H9 (cell line): ENCODE measurements at regions not wholly inside any gene's neighbourhood (a gene's known extent, or its start where the extent isn't known, plus 50 kb on each side); places are given as distances from the start of the nearest gene placed in this dataset.

Source experiments
- DNase-seq: peaks from one replicate; pipeline ENCODE4 v3.0.0-alpha.2; 2017
- H2AFZ ChIP-seq: one replicate; pipeline ENCODE4 v1.6.1; 2013; ENCODE audit warnings: mild to moderate bottlenecking, low read length, control low read depth, moderate library complexity
- H2AK5ac ChIP-seq: 2 replicates; pipeline ENCODE4 v1.6.1; 2013; ENCODE audit warnings: low read length, control low read depth, mixed read lengths; ENCODE audit not compliant: insufficient read length
- H2BK120ac ChIP-seq: one replicate; pipeline ENCODE4 v1.6.1; 2013; ENCODE audit warnings: low read depth, mild to moderate bottlenecking, low read length, control low read depth, inconsistent platforms; ENCODE audit not compliant: poor library complexity, severe bottlenecking
- H2BK12ac ChIP-seq: 2 replicates; pipeline ENCODE4 v1.6.1; 2013; ENCODE audit warnings: low read length, control low read depth, mixed read lengths, low read depth; ENCODE audit not compliant: insufficient read length
- H2BK15ac ChIP-seq: 2 replicates; pipeline ENCODE4 v1.6.1; 2013; ENCODE audit warnings: low read depth, low read length, control low read depth
- H2BK20ac ChIP-seq: one replicate; pipeline ENCODE4 v1.6.1; 2013; ENCODE audit warnings: low read depth, mild to moderate bottlenecking, low read length, control low read depth, inconsistent platforms; ENCODE audit not compliant: poor library complexity, severe bottlenecking
- H2BK5ac ChIP-seq: 2 replicates; pipeline ENCODE4 v1.6.1; 2013; ENCODE audit warnings: low read length, control low read depth, mixed read lengths; ENCODE audit not compliant: insufficient read length
- H3K14ac ChIP-seq: 2 replicates; pipeline ENCODE4 v1.6.1; 2013; ENCODE audit warnings: low read length, control low read depth; ENCODE audit not compliant: insufficient read depth
- H3K18ac ChIP-seq: 2 replicates; pipeline ENCODE4 v1.6.1; 2013; ENCODE audit warnings: low read depth, mild to moderate bottlenecking, mixed read lengths, low read length, control low read depth; ENCODE audit not compliant: insufficient read length
- H3K23ac ChIP-seq: 2 replicates; pipeline ENCODE4 v1.6.1; 2013; ENCODE audit warnings: low read length, control low read depth, mixed read lengths, low read depth; ENCODE audit not compliant: insufficient read length
- H3K23me2 ChIP-seq: 2 replicates; pipeline ENCODE4 v1.6.1; 2013; ENCODE audit warnings: low read depth, mild to moderate bottlenecking, mixed read lengths, low read length, control low read depth; ENCODE audit not compliant: insufficient read length, poor library complexity, severe bottlenecking
- H3K27ac ChIP-seq: 2 replicates; pipeline ENCODE4 v1.5.1; 2013; ENCODE audit warnings: low read length, control low read depth, mixed read lengths, low read depth; ENCODE audit not compliant: insufficient read length
- H3K27me3 ChIP-seq: 2 replicates; pipeline ENCODE4 v1.6.1; 2013; ENCODE audit warnings: low read length, control low read depth, inconsistent platforms; ENCODE audit not compliant: insufficient read depth
- H3K4ac ChIP-seq: 2 replicates; pipeline ENCODE4 v1.6.1; 2013; ENCODE audit warnings: low read depth, mild to moderate bottlenecking, control low read depth, inconsistent platforms, low read length, moderate library complexity
- H3K4me1 ChIP-seq: 2 replicates; pipeline ENCODE4 v1.6.1; 2013; ENCODE audit warnings: low read length, control low read depth, inconsistent platforms; ENCODE audit not compliant: insufficient read depth
- H3K4me2 ChIP-seq: 2 replicates; pipeline ENCODE4 v1.6.1; 2013; ENCODE audit warnings: low read length, control low read depth, mixed read lengths; ENCODE audit not compliant: insufficient read length, insufficient read depth
- H3K56ac ChIP-seq: 2 replicates; pipeline ENCODE4 v1.6.1; 2013; ENCODE audit warnings: low read depth, mild to moderate bottlenecking, mixed read lengths, low read length, control low read depth; ENCODE audit not compliant: insufficient read length
- H3K79me1 ChIP-seq: 2 replicates; pipeline ENCODE4 v1.6.1; 2013; ENCODE audit warnings: low read depth, mild to moderate bottlenecking, moderate library complexity, low read length, control low read depth, inconsistent platforms; ENCODE audit not compliant: insufficient read depth, poor library complexity, severe bottlenecking
- H3K79me2 ChIP-seq: 2 replicates; pipeline ENCODE4 v1.6.1; 2013; ENCODE audit warnings: low read length, control low read depth, inconsistent platforms; ENCODE audit not compliant: insufficient read depth
- H3K9ac ChIP-seq: 2 replicates; pipeline ENCODE4 v1.6.1; 2013; ENCODE audit warnings: low read length, control low read depth, mixed read lengths; ENCODE audit not compliant: insufficient read length; ENCODE audit errors: extremely low read depth
- H3K9me3 ChIP-seq: one replicate; pipeline ENCODE4 v1.6.1; 2013; ENCODE audit warnings: low read depth, low read length, inconsistent platforms; ENCODE audit not compliant: control insufficient read depth
- H3T11ph ChIP-seq: one replicate; pipeline ENCODE4 v1.6.1; 2013; ENCODE audit warnings: mild to moderate bottlenecking, low read length, control low read depth, inconsistent platforms
- H4K20me1 ChIP-seq: one replicate; pipeline ENCODE4 v1.6.1; 2013; ENCODE audit not compliant: control insufficient read depth, insufficient read length, insufficient read depth
- H4K5ac ChIP-seq: 2 replicates; pipeline ENCODE4 v1.6.1; 2013; ENCODE audit warnings: low read depth, mild to moderate bottlenecking, mixed read lengths, low read length, control low read depth; ENCODE audit not compliant: insufficient read length
- H4K8ac ChIP-seq: replicated peaks from 2 replicates; pipeline ENCODE4 v1.6.1; 2013; ENCODE audit warnings: low read length, control low read depth, mixed read lengths, low read depth; ENCODE audit not compliant: insufficient read length
- H4K91ac ChIP-seq: 2 replicates; pipeline ENCODE4 v1.6.1; 2013; ENCODE audit warnings: low read depth, mild to moderate bottlenecking, moderate library complexity, mixed read lengths, low read length, control low read depth; ENCODE audit not compliant: insufficient read length
- H3K27ac Mint-ChIP-seq, 3 experiments: 2 replicates in 2 of 3; 3 replicates in 1 of 3; pipeline ENCODE4 v1.8.0; 2020 to 2021; ENCODE audit warnings: mixed read lengths in 3 of 3, mild to moderate bottlenecking in 1 of 3, moderate library complexity in 1 of 3
- H3K27me3 Mint-ChIP-seq: 2 replicates; pipeline ENCODE4 v1.8.0; 2021; ENCODE audit warnings: low read depth, mild to moderate bottlenecking, moderate library complexity, mixed read lengths
- H3K36me3 Mint-ChIP-seq, 3 experiments: 2 replicates in 2 of 3; 3 replicates in 1 of 3; pipeline ENCODE4 v1.8.0; 2020 to 2021; ENCODE audit warnings: low read depth in 3 of 3, mixed read lengths in 3 of 3; ENCODE audit not compliant: insufficient read depth in 1 of 3
- H3K4me1 Mint-ChIP-seq, 2 experiments: 2 replicates each; pipeline ENCODE4 v1.8.0; 2020; ENCODE audit warnings: mixed read lengths in 2 of 2
- H3K4me3 Mint-ChIP-seq, 2 experiments: 2 replicates in 1 of 2; 3 replicates in 1 of 2; pipeline ENCODE4 v1.8.0; 2020 to 2021; ENCODE audit warnings: mild to moderate bottlenecking in 2 of 2, mixed read lengths in 2 of 2, moderate library complexity in 1 of 2
- H3K9me3 Mint-ChIP-seq, 2 experiments: 2 replicates in 1 of 2; 3 replicates in 1 of 2; pipeline ENCODE4 v1.8.0; 2020; ENCODE audit warnings: mild to moderate bottlenecking in 2 of 2, mixed read lengths in 2 of 2, moderate library complexity in 1 of 2
- WGBS: extraction: QIAGEN DNeasy Blood & Tissue Kit; methylation state at CpG from one replicate; pipeline ENCODE4 v1.1.7; 2013; ENCODE audit warnings: missing lambda C conversion rate, low lambda C conversion rate, mixed read lengths; ENCODE audit not compliant: insufficient read length; ENCODE audit errors: extremely low coverage; 5-methylcytosine and 5-hydroxymethylcytosine counted together
- TF ChIP-seq, protein P1 (sequence below): fragments of 200-600 bp; sonication (generic); conservative IDR thresholded peaks from 3 replicates; pipeline ENCODE4 v1.8.0; 2021; ENCODE audit warnings: antibody characterized with exemption, mild to moderate bottlenecking

DNA sequence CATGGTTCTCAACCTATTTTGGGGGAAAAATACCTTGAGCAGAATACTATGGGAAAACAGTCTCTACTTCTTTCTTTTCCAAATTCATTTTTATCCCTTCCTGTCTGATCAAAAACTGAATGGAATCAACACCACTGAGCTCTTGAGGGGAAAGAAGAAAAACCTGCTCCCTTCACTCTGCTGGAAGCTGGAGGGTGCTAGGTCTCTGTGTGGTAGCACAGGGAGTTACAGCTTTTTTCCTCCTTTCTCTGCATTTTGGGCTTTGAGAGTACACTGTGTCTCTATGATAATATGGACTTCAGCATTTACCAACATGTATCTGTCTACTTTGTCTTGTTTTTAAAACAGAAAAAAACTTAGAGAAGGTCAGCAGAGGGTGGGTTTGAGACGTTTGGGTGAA, 417.2 kb upstream of the SYT1 start:
- Histone ChIP-seq H3K14ac (no peak overlapping the region), H3T11ph (no peak overlapping the region), H4K91ac (no peak overlapping the region), H3K4me1 (peaks cover 3% of the 10 kb centered on the region; the same call in 1 of the 2 replicates), H3K79me1 (no peaks in the 10 kb centered on the region), H2BK12ac (no peak overlapping the region), H3K27ac (no peak overlapping the region), H4K5ac (no peak overlapping the region), H3K27me3 (no peaks in the 10 kb centered on the region), H2AFZ (no peak overlapping the region), H3K4me2 (no peak overlapping the region), H3K18ac (no peak overlapping the region), H4K20me1 (no peaks in the 10 kb centered on the region), H2BK20ac (no peak overlapping the region), H3K9me3 (no peaks in the 10 kb centered on the region), H4K8ac (no peak overlapping the region), H3K4ac (no peak overlapping the region), H3K79me2 (no peaks in the 10 kb centered on the region), H2AK5ac (no peak overlapping the region), H2BK120ac (no peak overlapping the region), H2BK15ac (no peak overlapping the region), H2BK5ac (no peak overlapping the region), H3K23me2 (no peaks in the 10 kb centered on the region), H3K23ac (no peak overlapping the region), H3K9ac (no peak overlapping the region), H3K56ac (no peak overlapping the region)
- no CpG with 5 or more reads among the region's 1 CpG for WGBS
- DNase-seq = no peak
- Mint-ChIP-seq H3K27ac (no peak overlapping the region; a peak in 1 of 7 replicates), H3K27me3 (no peaks in the 10 kb centered on the region), H3K4me3 (no peak overlapping the region), H3K36me3 (no peaks in the 10 kb centered on the region; a peak in 1 of 7 replicates), H3K4me1 (peaks cover 11 to 16% of the 10 kb centered on the region in 2 experiments), H3K9me3 (no peaks in the 10 kb centered on the region)
- TF ChIP-seq, protein P1, sequence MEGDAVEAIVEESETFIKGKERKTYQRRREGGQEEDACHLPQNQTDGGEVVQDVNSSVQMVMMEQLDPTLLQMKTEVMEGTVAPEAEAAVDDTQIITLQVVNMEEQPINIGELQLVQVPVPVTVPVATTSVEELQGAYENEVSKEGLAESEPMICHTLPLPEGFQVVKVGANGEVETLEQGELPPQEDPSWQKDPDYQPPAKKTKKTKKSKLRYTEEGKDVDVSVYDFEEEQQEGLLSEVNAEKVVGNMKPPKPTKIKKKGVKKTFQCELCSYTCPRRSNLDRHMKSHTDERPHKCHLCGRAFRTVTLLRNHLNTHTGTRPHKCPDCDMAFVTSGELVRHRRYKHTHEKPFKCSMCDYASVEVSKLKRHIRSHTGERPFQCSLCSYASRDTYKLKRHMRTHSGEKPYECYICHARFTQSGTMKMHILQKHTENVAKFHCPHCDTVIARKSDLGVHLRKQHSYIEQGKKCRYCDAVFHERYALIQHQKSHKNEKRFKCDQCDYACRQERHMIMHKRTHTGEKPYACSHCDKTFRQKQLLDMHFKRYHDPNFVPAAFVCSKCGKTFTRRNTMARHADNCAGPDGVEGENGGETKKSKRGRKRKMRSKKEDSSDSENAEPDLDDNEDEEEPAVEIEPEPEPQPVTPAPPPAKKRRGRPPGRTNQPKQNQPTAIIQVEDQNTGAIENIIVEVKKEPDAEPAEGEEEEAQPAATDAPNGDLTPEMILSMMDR = no peak
